GM21529 (cell line): ENCODE measurements at regions not wholly inside any gene's neighbourhood (a gene's known extent, or its start where the extent isn't known, plus 50 kb on each side); places are given as distances from the start of the nearest gene placed in this dataset.
"Not testable (repeated sequence)": the region's sequence is repeated elsewhere in the genome, so short reads cannot be mapped to it uniquely, and the experiment has no call there.

ENCODE experiments used
- ATAC-seq: cut with Tn5 transposase; IDR thresholded peaks from one replicate; pipeline ENCODE4 v1.9.1; 2021; ENCODE audit not compliant: unreplicated experiment

- ATAC-seq: no peak
Observed at GRCh38 chr7:93750986-93751385, 139.6 kb downstream of the TFPI2 start.

- no peak for ATAC-seq
Observed at GRCh38 chr7:93747019-93747418, 143.5 kb downstream of the TFPI2 start.

- ATAC-seq: no peak
Observed at GRCh38 chr7:93739424-93739823, 151.1 kb downstream of the TFPI2 start.

GRCh38 chr7:93737953-93738352, 152.6 kb downstream of the TFPI2 start:
- no peak for ATAC-seq

GRCh38 chr7:93736668-93737369, 153.7 kb downstream of the TFPI2 start:
- ATAC-seq: no peak

- no peak for ATAC-seq
Observed at GRCh38 chr7:93728292-93728691, 153.8 kb upstream of the CALCR start.

- no peak for ATAC-seq
Observed at GRCh38 chr7:93725954-93726353, 151.4 kb upstream of the CALCR start.

- no peak for ATAC-seq
Observed at GRCh38 chr7:93723424-93724124, 149.1 kb upstream of the CALCR start.

GRCh38 chr7:93720106-93720505, 145.6 kb upstream of the CALCR start:
- ATAC-seq: no peak

GRCh38 chr7:93719546-93719945, 145.0 kb upstream of the CALCR start:
- ATAC-seq: no peak

GRCh38 chr7:93717217-93717900, 142.8 kb upstream of the CALCR start:
- ATAC-seq: no peak

GRCh38 chr7:93715234-93715633, 140.7 kb upstream of the CALCR start:
- ATAC-seq: no peak

- no peak for ATAC-seq
Observed at GRCh38 chr7:93711926-93712325, 137.4 kb upstream of the CALCR start.

GRCh38 chr7:93708255-93708654, 133.7 kb upstream of the CALCR start:
- not testable (repeated sequence) for ATAC-seq

- ATAC-seq: no peak
Observed at GRCh38 chr7:93707249-93707648, 132.7 kb upstream of the CALCR start.

- not testable (repeated sequence) for ATAC-seq
Observed at GRCh38 chr7:93706162-93706561, 131.6 kb upstream of the CALCR start.

- no peak for ATAC-seq
Observed at GRCh38 chr7:93704217-93704616, 129.7 kb upstream of the CALCR start.

GRCh38 chr7:93697901-93698300, 123.4 kb upstream of the CALCR start:
- no peak for ATAC-seq

GRCh38 chr7:93693796-93694195, 119.3 kb upstream of the CALCR start:
- no peak for ATAC-seq

GRCh38 chr7:93690021-93690420, 115.5 kb upstream of the CALCR start:
- ATAC-seq: no peak

- ATAC-seq: no peak
Observed at GRCh38 chr7:93678185-93678584, 103.7 kb upstream of the CALCR start.
